ENCODE measurements at regions not wholly inside any gene's neighbourhood (a gene's known extent, or its start where the extent isn't known, plus 50 kb on each side); places are given as distances from the start of the nearest gene placed in this dataset.

DNA sequence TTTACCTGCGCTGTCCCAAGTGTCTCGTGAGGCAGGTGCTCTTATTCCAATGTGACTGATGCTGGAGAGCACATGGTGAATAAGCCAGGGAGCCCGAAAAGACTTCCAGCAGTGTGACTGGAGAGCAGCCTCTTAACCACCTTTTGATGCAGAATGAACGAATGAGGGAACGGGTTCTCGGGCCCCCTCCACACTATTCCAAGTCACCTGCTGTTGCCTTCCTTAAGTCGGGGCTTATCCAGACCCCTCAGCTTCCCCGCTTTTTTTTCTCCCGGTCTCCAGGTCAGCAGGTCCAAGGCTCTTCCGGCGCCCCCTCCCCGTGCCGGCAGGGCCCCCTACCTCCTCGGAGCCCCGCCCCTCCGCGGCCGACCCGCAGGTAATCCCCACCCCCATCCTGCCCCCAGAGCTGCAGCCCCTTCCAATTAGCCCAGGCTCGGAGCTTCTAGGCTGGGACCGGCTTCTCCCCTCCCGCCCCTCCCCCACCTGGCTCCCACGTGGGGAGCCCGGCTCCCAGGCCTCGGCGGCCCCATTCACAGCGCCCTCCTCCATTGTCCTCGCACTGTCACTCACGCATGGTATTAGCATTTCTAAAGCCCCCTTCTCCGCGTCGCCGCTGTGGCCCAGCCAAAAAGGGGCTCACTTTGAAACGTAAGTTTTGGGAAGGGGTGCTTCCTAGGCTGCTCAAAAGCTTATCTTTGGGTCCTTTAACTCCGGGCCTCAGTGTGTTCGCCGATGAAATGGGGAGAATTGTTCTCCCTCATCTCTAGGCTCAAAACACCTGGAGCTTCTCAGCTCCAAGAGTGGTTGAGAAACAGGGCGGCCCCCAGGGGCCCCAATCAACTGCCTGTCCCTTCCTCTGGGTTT is 56.2 kb upstream of the PJA1 start:
- no peak for DNase-seq

- no peak for DNase-seq
Observed at GRCh38 chrX:69218407-69218997, 53.2 kb upstream of the PJA1 start.

GRCh38 chrX:69216911-69217310 is 51.7 kb upstream of the PJA1 start:
- DNase-seq: no peak

DNA sequence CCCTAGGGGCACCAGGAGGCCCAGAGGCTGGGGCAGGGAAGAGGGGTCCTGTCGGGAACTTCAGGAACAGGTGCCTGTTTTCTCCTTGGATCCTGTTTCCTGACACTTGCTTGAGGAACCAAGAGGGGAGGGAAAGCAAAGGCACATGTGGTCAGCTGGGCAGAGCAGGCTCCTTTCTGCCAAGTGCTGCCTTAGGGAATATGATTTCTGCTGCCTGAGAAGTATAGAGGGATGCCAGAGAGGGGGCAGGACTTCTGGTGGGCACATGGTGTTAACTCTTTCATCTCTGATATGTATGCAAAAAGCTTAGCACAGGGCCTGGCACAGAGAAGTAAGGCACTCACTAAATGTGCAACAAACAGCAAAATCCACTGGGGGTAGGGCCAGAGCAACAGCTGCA is 51.2 kb upstream of the PJA1 start:
- DNase-seq: no peak

DNA sequence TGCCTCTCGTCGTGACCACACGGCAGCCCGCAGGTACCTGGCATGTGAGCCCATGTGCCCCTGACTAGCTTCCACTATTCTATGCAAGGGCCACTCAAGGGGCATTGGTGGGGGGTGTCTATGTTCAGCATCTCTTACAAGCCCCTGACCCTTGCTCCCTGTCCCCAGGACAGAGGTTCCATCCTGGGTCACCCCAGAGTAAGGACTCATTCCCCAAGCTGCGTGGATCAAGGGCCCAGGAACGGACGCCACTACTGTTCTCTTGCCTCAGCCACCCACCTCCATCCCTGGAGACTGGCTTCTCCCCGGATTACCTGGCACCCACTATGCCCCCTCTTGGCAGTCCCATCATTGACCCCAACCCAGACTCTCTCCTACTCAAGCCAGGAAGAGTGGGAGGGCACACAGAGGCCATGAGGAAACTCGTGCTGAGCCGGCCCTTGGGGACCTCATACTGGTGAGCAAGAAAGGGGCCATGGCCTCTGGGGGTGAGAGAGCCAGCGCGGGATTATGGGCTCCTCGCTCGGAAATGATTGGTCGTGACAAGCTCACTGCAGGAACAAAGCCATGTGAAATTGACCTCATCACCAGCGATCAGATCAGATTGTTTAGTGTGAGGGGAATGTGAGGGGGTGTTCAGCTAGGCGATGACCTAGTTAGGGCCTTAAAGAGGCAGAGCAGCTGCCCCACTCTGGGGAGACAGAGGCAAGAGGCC is 50.1 kb upstream of the PJA1 start:
- DNase-seq: no peak

Measured in activated CD4-positive, CD25-positive, alpha-beta regulatory T cell (primary cell).